ENCODE measurements at regions not wholly inside any gene's neighbourhood (a gene's known extent, or its start where the extent isn't known, plus 50 kb on each side); places are given as distances from the start of the nearest gene placed in this dataset.

DNA sequence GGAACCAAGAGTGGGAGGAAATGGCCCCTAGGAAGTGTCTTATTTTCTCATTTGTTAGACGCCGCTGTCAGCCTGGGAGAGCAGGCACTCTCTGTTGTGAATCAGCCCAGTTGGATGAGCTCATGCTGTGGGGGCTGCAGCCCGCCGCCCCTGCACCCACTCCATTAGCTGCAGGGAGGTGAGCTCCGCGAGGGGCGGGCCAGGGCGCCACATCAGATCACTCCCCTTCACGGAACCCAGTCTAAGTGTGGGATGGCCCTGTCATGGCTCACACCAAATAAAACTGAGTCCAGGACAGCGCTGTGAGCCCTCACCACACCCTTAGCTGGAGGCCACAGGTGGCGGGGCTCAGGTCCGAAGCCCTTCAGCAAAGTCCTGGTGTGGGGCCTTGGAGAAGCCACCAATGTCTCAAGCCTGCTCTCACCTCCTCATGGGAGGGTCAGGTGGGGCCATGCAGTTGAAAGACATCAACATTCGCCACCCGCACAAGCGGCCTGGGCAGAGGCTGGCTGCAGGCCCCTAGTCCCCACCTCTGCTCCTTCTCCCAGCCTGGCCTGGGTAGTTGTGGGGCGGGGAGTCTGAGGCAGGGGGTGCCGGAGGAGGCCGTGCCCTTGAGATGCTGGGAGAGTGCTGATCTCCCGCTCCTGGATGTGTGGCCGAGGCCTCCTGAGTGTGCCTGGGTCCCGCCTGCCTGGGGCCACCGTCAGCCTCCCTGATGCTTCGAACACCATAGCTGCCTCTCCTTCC, 66.2 kb upstream of the SLCO4A1 start:
- Histone ChIP-seq H3K4me1 (no peaks in the 10 kb centered on the region), H3K27ac (no peak overlapping the region), H3K9me3 (no peaks in the 10 kb centered on the region), H3K27me3 (peaks cover 64% of the 10 kb centered on the region), H3K4me3 (no peak overlapping the region), H3K36me3 (no peaks in the 10 kb centered on the region)
- intact Hi-C loops (cut with DNase I; ENCODE audit: low total_unique reads) (no loop called here), in situ Hi-C loops (cut with MboI; ENCODE audit: low pct_ligation_motif_present in 1 of 4, low pct_unique_long_range_greater_than_20kb in 1 of 4, low sequenced_read_pairs in 3 of 4) (no loop called here)
- DNase-seq = no peak
- TF ChIP-seq, protein P1, sequence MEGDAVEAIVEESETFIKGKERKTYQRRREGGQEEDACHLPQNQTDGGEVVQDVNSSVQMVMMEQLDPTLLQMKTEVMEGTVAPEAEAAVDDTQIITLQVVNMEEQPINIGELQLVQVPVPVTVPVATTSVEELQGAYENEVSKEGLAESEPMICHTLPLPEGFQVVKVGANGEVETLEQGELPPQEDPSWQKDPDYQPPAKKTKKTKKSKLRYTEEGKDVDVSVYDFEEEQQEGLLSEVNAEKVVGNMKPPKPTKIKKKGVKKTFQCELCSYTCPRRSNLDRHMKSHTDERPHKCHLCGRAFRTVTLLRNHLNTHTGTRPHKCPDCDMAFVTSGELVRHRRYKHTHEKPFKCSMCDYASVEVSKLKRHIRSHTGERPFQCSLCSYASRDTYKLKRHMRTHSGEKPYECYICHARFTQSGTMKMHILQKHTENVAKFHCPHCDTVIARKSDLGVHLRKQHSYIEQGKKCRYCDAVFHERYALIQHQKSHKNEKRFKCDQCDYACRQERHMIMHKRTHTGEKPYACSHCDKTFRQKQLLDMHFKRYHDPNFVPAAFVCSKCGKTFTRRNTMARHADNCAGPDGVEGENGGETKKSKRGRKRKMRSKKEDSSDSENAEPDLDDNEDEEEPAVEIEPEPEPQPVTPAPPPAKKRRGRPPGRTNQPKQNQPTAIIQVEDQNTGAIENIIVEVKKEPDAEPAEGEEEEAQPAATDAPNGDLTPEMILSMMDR (IDR thresholded peaks at IDR 0.05) = no peak
- no peak for TF ChIP-seq EP300 (IDR thresholded peaks at IDR 0.05; ENCODE audit: low read depth)
- no peak for TF ChIP-seq POLR2A (IDR thresholded peaks at IDR 0.05)
- no peak for TF ChIP-seq POLR2AphosphoS5 (IDR thresholded peaks at IDR 0.05)
- 49 to 78% methylated on average over 2 to 20 of the region's 23 CpGs for WGBS, 2 donors (ENCODE audit: low coverage in 1 of 2)

DNA sequence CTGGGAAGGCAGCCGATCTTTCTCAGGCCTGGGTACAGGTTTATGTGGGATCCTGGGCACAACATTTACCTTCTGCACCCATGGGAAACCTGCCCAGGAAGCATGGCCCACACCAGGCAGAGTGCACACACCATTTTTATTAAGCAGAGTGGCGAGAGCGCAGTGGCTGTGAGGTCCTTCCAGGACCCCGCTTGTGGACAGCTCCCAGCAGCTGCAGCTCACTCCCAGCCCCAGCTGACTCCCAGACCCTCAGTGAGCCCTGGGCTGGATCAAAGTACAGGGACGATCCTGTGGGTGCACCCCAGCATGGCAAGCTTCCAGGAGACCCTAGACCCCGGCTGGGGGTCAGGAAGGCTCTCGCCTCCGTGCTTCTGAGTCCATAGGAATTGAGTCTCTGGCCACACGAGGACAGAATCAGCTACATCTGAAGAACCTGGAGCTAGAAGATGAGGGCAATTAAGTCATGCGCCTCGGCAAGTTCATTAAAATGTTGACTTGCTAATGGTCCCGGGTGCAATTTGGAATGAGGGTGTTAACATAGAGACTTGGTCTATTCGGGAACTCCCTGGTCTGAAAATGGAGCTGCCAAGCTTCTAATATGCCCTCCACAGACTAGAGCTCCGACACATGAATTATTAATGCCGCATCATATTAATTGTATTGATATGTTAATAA, 65.4 kb upstream of the SLCO4A1 start:
- no peak for DNase-seq
- peaks cover 0 to 4% (median 1%) of the 10 kb centered on the region in 4 donors for H3K4me1 ChIP-seq
- peaks cover 72% of the 10 kb centered on the region for H3K27me3 ChIP-seq
- 41% methylated on average over 12 of the region's 15 CpGs; no CpG with 5 or more reads in 1 of the 2 donors for whole genome bisulfite sequencing, 2 donors (ENCODE audit: low coverage in 1 of 2)
- intact Hi-C loops (cut with DNase I; ENCODE audit: low total_unique reads) = no loop called here
- TF ChIP-seq POLR2AphosphoS5 (IDR thresholded peaks at IDR 0.05) = no peak
- TF ChIP-seq, protein P1 (IDR thresholded peaks at IDR 0.05) = no peak
- no peak for TF ChIP-seq EP300 (IDR thresholded peaks at IDR 0.05; ENCODE audit: low read depth)
- TF ChIP-seq POLR2A (IDR thresholded peaks at IDR 0.05) = no peak
- in situ Hi-C loops (cut with MboI; ENCODE audit: low pct_ligation_motif_present in 1 of 4, low pct_unique_long_range_greater_than_20kb in 1 of 4, low sequenced_read_pairs in 3 of 4) = no loop called here
- no peaks in the 10 kb centered on the region for H3K36me3 ChIP-seq
- no peaks in the 10 kb centered on the region for H3K9me3 ChIP-seq
- no peak overlapping the region for H3K27ac ChIP-seq
- H3K4me3 ChIP-seq = no peak overlapping the region

DNA sequence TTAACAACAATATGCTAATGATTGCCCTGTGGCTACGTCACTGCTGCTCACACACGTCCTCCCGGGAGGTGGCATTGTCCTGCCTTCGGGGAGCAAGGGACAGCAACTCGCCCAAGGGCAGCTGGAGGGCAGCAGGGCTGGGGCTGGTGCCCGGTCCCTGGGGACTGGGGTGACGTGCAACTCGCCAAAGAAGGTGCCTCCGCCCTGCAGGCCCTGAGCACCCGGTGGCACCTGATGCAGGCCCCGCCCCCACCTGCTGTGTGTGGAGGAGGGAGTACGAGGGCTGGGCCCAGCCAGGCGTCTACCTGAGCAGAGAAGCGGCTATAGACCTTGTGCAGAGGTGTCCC, 64.8 kb upstream of the SLCO4A1 start:
- Histone ChIP-seq H3K27me3 (peaks cover 77% of the 10 kb centered on the region), H3K4me1 (peaks cover 0 to 6% (median 5%) of the 10 kb centered on the region in 4 donors), H3K4me3 (no peak overlapping the region), H3K27ac (no peak overlapping the region), H3K36me3 (no peaks in the 10 kb centered on the region), H3K9me3 (no peaks in the 10 kb centered on the region)
- intact Hi-C loops (cut with DNase I; ENCODE audit: low total_unique reads) (no loop called here), in situ Hi-C loops (cut with MboI; ENCODE audit: low pct_ligation_motif_present in 1 of 4, low pct_unique_long_range_greater_than_20kb in 1 of 4, low sequenced_read_pairs in 3 of 4) (no loop called here)
- TF ChIP-seq EP300 (IDR thresholded peaks at IDR 0.05; ENCODE audit: low read depth) (no peak), POLR2A (IDR thresholded peaks at IDR 0.05) (no peak), POLR2AphosphoS5 (IDR thresholded peaks at IDR 0.05) (no peak)
- TF ChIP-seq, protein P1 (IDR thresholded peaks at IDR 0.05) = no peak
- 16% methylated on average over 14 of the region's 14 CpGs; no CpG with 5 or more reads in 1 of the 2 donors for WGBS, 2 donors (ENCODE audit: low coverage in 1 of 2)
- peak; percentile 18 for DNase-seq

DNA sequence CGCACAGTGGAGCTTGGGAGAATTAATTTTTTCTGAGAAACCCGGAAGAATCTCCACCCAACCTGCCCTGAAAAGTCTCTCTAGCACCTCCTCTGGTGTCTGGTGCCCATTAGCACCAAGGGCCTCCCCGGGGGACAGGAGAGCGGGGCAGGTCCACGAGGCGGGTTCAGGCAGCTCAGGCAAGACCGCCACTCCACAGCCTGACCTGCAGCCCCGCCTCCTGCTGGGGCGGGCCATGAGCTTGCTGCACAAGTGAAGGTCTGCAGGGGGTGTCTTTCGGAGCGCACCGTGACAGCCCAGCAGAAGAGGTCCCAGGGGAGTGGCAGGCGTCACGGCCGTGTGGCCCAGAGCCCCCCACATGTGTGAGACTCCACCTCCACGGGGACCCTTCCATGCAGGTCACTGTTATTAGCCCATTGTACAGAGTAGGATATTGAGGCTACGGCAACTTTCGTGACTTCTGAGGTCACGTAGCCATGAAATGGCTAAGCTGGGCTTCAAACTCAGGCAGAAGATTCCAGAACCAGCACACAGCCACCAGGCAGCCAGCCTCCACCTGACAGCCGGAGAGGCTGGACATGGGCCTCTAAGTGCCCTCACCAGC, 63.9 kb upstream of the SLCO4A1 start:
- Histone ChIP-seq H3K36me3 (no peaks in the 10 kb centered on the region), H3K27ac (no peak overlapping the region), H3K4me1 (peaks cover 0 to 8% (median 6%) of the 10 kb centered on the region in 4 donors), H3K27me3 (peaks cover 84% of the 10 kb centered on the region), H3K9me3 (no peaks in the 10 kb centered on the region), H3K4me3 (no peak overlapping the region)
- in situ Hi-C loops (cut with MboI; ENCODE audit: low pct_ligation_motif_present in 1 of 4, low pct_unique_long_range_greater_than_20kb in 1 of 4, low sequenced_read_pairs in 3 of 4) = no loop called here
- intact Hi-C loops (cut with DNase I; ENCODE audit: low total_unique reads) = no loop called here
- TF ChIP-seq, protein P1 (IDR thresholded peaks at IDR 0.05) = no peak
- TF ChIP-seq POLR2AphosphoS5 (IDR thresholded peaks at IDR 0.05) = no peak
- no peak for TF ChIP-seq POLR2A (IDR thresholded peaks at IDR 0.05)
- no peak for TF ChIP-seq EP300 (IDR thresholded peaks at IDR 0.05; ENCODE audit: low read depth)
- WGBS, 2 donors (ENCODE audit: low coverage in 1 of 2) = 50 to 51% methylated on average over 2 to 15 of the region's 20 CpGs
- no peak for DNase-seq
